ENCODE measurements at regions not wholly inside any gene's neighbourhood (a gene's known extent, or its start where the extent isn't known, plus 50 kb on each side); places are given as distances from the start of the nearest gene placed in this dataset.

GRCh38 chr1:193658081-193658480 lies 471.7 kb upstream of the B3GALT2 start:
- Mint-ChIP-seq H3K4me3 (no peak overlapping the region), H3K4me1 (no peaks in the 10 kb centered on the region), H3K27ac (no peak overlapping the region), H3K27me3 (ENCODE audit: low read depth) (no peaks in the 10 kb centered on the region), H3K9me3 (peaks cover 16% of the 10 kb centered on the region), H3K36me3 (ENCODE audit: low read depth) (no peaks in the 10 kb centered on the region)
- no peak for TF ChIP-seq CTCF (IDR thresholded peaks at IDR 0.05; ENCODE audit: unreplicated experiment in 3 of 3)

- Mint-ChIP-seq H3K27ac (no peak overlapping the region), H3K4me1 (no peaks in the 10 kb centered on the region), H3K36me3 (ENCODE audit: low read depth) (no peaks in the 10 kb centered on the region), H3K27me3 (ENCODE audit: low read depth) (no peaks in the 10 kb centered on the region), H3K4me3 (no peak overlapping the region), H3K9me3 (peaks cover 17% of the 10 kb centered on the region)
- TF ChIP-seq CTCF (IDR thresholded peaks at IDR 0.05; ENCODE audit: unreplicated experiment in 3 of 3) = no peak
Measured at GRCh38 chr1:193657552-193657951, 471.1 kb upstream of the B3GALT2 start.

GRCh38 chr1:193656841-193657240 lies 470.4 kb upstream of the B3GALT2 start:
- H3K27ac Mint-ChIP-seq = no peak overlapping the region
- no peak overlapping the region for H3K4me3 Mint-ChIP-seq

GRCh38 chr1:193654951-193655735 lies 468.7 kb upstream of the B3GALT2 start:
- no peak for TF ChIP-seq CTCF (IDR thresholded peaks at IDR 0.05; ENCODE audit: unreplicated experiment in 3 of 3)
- no peak overlapping the region for H3K27ac Mint-ChIP-seq
- no peak overlapping the region for H3K4me3 Mint-ChIP-seq
- no peaks in the 10 kb centered on the region for H3K36me3 Mint-ChIP-seq (ENCODE audit: low read depth)
- H3K4me1 Mint-ChIP-seq = no peaks in the 10 kb centered on the region
- peaks cover 27% of the 10 kb centered on the region for H3K9me3 Mint-ChIP-seq
- no peaks in the 10 kb centered on the region for H3K27me3 Mint-ChIP-seq (ENCODE audit: low read depth)

More at GRCh38 chr1:193656841-193657240, 470.4 kb upstream of the B3GALT2 start:
- Mint-ChIP-seq H3K4me1 (no peaks in the 10 kb centered on the region), H3K9me3 (peaks cover 22% of the 10 kb centered on the region), H3K36me3 (ENCODE audit: low read depth) (no peaks in the 10 kb centered on the region), H3K27me3 (ENCODE audit: low read depth) (no peaks in the 10 kb centered on the region)
- TF ChIP-seq CTCF (IDR thresholded peaks at IDR 0.05; ENCODE audit: unreplicated experiment in 3 of 3) = no peak

GRCh38 chr1:193649587-193649986 lies 463.2 kb upstream of the B3GALT2 start:
- H3K4me1 Mint-ChIP-seq = no peaks in the 10 kb centered on the region
- no peaks in the 10 kb centered on the region for H3K27me3 Mint-ChIP-seq (ENCODE audit: low read depth)

More at GRCh38 chr1:193649587-193649986, 463.2 kb upstream of the B3GALT2 start:
- peaks cover 39% of the 10 kb centered on the region for H3K9me3 Mint-ChIP-seq
- no peaks in the 10 kb centered on the region for H3K36me3 Mint-ChIP-seq (ENCODE audit: low read depth)
- TF ChIP-seq CTCF (IDR thresholded peaks at IDR 0.05; ENCODE audit: unreplicated experiment in 3 of 3) = no peak
- H3K27ac Mint-ChIP-seq = no peak overlapping the region
- H3K4me3 Mint-ChIP-seq = no peak overlapping the region
